SK-N-SH treated with all-trans-retinoic acid at 6 μM for 48 hours (cell line): ENCODE measurements at regions not wholly inside any gene's neighbourhood (a gene's known extent, or its start where the extent isn't known, plus 50 kb on each side); places are given as distances from the start of the nearest gene placed in this dataset.

Source experiments
- ARNTL ChIP-seq: fragments of 450-650 bp; formaldehyde crosslinking; IDR thresholded peaks from 2 replicates; pipeline ENCODE4 v1.5.0; 2020; ENCODE audit warnings: low read depth, mild to moderate bottlenecking, moderate library complexity, borderline replicate concordance
- BACH2 ChIP-seq: fragments of 250-450 bp; sonication (Bioruptor Pico); IDR thresholded peaks from 2 replicates; pipeline ENCODE4 v1.9.0; 2021; ENCODE audit warnings: mild to moderate bottlenecking, borderline replicate concordance
- ESRRG ChIP-seq: fragments of 250-450 bp; sonication (Bioruptor Pico); IDR thresholded peaks from 2 replicates; pipeline ENCODE4 v1.6.1; 2021; ENCODE audit warnings: mild to moderate bottlenecking
- ISL1 ChIP-seq: fragments of 250-450 bp; sonication (Bioruptor Pico); IDR thresholded peaks from 2 replicates; pipeline ENCODE4 v2.1.2; 2022; ENCODE audit warnings: mild to moderate bottlenecking, moderate library complexity
- PATZ1 ChIP-seq: fragments of 250-450 bp; sonication (Bioruptor Pico); IDR thresholded peaks from 2 replicates; pipeline ENCODE4 v1.8.0; 2020; ENCODE audit warnings: mild to moderate bottlenecking, moderate library complexity, borderline replicate concordance
- POU6F1 ChIP-seq: fragments of 250-450 bp; sonication (Bioruptor Pico); IDR thresholded peaks from 2 replicates; pipeline ENCODE4 v1.8.0; 2021; ENCODE audit warnings: low read depth, mild to moderate bottlenecking, moderate library complexity, borderline replicate concordance
- RARB ChIP-seq: fragments of 250-450 bp; sonication (Bioruptor Pico); IDR thresholded peaks from 2 replicates; pipeline ENCODE4 v1.8.0; 2021; ENCODE audit warnings: mild to moderate bottlenecking, moderate library complexity
- SNAI2 ChIP-seq: fragments of 250-450 bp; sonication (Bioruptor Pico); IDR thresholded peaks from 2 replicates; pipeline ENCODE4 v1.5.0; 2020; ENCODE audit warnings: mild to moderate bottlenecking, moderate library complexity
- ZFP3 ChIP-seq: fragments of 250-450 bp; sonication (Bioruptor Pico); IDR thresholded peaks from 2 replicates; pipeline ENCODE4 v1.5.0; 2020; ENCODE audit warnings: mild to moderate bottlenecking, moderate library complexity
- ZNF565 ChIP-seq: fragments of 450-650 bp; formaldehyde crosslinking; conservative IDR thresholded peaks from 2 replicates; pipeline ENCODE4 v1.5.0; 2020; ENCODE audit warnings: low read depth, mild to moderate bottlenecking, moderate library complexity
- ZNF8 ChIP-seq: fragments of 450-650 bp; formaldehyde crosslinking; IDR thresholded peaks from 2 replicates; pipeline ENCODE4 v1.5.0; 2020; ENCODE audit warnings: mild to moderate bottlenecking, moderate library complexity
- TF ChIP-seq, protein P1 (sequence below): fragments of 250-450 bp; sonication (Bioruptor Pico); IDR thresholded peaks from 2 replicates; pipeline ENCODE4 v1.5.0; 2020; ENCODE audit warnings: mild to moderate bottlenecking, moderate library complexity
- TF ChIP-seq, protein P2 (sequence below): fragments of 250-450 bp; sonication (Bioruptor Pico); IDR thresholded peaks from 2 replicates; pipeline ENCODE4 v1.5.1; 2020; ENCODE audit warnings: low read depth, mild to moderate bottlenecking, moderate library complexity
- TF ChIP-seq, protein P3 (sequence below): fragments of 250-450 bp; sonication (Bioruptor Pico); IDR thresholded peaks from 2 replicates; pipeline ENCODE4 v1.5.1; 2021; ENCODE audit warnings: mild to moderate bottlenecking, moderate library complexity

- TF ChIP-seq, protein P1, sequence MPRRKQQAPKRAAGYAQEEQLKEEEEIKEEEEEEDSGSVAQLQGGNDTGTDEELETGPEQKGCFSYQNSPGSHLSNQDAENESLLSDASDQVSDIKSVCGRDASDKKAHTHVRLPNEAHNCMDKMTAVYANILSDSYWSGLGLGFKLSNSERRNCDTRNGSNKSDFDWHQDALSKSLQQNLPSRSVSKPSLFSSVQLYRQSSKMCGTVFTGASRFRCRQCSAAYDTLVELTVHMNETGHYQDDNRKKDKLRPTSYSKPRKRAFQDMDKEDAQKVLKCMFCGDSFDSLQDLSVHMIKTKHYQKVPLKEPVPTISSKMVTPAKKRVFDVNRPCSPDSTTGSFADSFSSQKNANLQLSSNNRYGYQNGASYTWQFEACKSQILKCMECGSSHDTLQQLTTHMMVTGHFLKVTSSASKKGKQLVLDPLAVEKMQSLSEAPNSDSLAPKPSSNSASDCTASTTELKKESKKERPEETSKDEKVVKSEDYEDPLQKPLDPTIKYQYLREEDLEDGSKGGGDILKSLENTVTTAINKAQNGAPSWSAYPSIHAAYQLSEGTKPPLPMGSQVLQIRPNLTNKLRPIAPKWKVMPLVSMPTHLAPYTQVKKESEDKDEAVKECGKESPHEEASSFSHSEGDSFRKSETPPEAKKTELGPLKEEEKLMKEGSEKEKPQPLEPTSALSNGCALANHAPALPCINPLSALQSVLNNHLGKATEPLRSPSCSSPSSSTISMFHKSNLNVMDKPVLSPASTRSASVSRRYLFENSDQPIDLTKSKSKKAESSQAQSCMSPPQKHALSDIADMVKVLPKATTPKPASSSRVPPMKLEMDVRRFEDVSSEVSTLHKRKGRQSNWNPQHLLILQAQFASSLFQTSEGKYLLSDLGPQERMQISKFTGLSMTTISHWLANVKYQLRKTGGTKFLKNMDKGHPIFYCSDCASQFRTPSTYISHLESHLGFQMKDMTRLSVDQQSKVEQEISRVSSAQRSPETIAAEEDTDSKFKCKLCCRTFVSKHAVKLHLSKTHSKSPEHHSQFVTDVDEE: no peak
- TF ChIP-seq ZNF565 (no peak), ESRRG (CRISPR knock-in tag) (no peak), POU6F1 (CRISPR knock-in tag) (no peak), SNAI2 (no peak), ZFP3 (CRISPR knock-in tag) (no peak), PATZ1 (CRISPR knock-in tag) (no peak), BACH2 (CRISPR knock-in tag) (no peak), RARB (CRISPR knock-in tag) (no peak), ARNTL (CRISPR knock-in tag) (no peak), ISL1 (no peak), ZNF8 (no peak)
- TF ChIP-seq, protein P2, sequence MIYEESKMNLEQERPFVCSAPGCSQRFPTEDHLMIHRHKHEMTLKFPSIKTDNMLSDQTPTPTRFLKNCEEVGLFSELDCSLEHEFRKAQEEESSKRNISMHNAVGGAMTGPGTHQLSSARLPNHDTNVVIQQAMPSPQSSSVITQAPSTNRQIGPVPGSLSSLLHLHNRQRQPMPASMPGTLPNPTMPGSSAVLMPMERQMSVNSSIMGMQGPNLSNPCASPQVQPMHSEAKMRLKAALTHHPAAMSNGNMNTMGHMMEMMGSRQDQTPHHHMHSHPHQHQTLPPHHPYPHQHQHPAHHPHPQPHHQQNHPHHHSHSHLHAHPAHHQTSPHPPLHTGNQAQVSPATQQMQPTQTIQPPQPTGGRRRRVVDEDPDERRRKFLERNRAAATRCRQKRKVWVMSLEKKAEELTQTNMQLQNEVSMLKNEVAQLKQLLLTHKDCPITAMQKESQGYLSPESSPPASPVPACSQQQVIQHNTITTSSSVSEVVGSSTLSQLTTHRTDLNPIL (CRISPR knock-in tag): no peak
- TF ChIP-seq, protein P3, sequence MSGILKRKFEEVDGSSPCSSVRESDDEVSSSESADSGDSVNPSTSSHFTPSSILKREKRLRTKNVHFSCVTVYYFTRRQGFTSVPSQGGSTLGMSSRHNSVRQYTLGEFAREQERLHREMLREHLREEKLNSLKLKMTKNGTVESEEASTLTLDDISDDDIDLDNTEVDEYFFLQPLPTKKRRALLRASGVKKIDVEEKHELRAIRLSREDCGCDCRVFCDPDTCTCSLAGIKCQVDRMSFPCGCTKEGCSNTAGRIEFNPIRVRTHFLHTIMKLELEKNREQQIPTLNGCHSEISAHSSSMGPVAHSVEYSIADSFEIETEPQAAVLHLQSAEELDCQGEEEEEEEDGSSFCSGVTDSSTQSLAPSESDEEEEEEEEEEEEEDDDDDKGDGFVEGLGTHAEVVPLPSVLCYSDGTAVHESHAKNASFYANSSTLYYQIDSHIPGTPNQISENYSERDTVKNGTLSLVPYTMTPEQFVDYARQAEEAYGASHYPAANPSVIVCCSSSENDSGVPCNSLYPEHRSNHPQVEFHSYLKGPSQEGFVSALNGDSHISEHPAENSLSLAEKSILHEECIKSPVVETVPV (CRISPR knock-in tag): no peak
These were observed 189.4 kb upstream of the CDH8 start for GRCh38 chr16:62225675-62226074.
